Suppressor macrophage treated with lipopolysaccharide for 4 hours (primary cell): ENCODE measurements at regions not wholly inside any gene's neighbourhood (a gene's known extent, or its start where the extent isn't known, plus 50 kb on each side); places are given as distances from the start of the nearest gene placed in this dataset.

ENCODE experiments used
- DNase-seq: peaks from one replicate; pipeline ENCODE4 v3.0.0-alpha.2; 2020

- DNase-seq, result no peak
These were observed 125.8 kb downstream of the NCOR2 start for GRCh38 chr12:124441443-124442194.

GRCh38 chr12:124440841-124441381, 126.5 kb downstream of the NCOR2 start:
- DNase-seq, result no peak

DNA sequence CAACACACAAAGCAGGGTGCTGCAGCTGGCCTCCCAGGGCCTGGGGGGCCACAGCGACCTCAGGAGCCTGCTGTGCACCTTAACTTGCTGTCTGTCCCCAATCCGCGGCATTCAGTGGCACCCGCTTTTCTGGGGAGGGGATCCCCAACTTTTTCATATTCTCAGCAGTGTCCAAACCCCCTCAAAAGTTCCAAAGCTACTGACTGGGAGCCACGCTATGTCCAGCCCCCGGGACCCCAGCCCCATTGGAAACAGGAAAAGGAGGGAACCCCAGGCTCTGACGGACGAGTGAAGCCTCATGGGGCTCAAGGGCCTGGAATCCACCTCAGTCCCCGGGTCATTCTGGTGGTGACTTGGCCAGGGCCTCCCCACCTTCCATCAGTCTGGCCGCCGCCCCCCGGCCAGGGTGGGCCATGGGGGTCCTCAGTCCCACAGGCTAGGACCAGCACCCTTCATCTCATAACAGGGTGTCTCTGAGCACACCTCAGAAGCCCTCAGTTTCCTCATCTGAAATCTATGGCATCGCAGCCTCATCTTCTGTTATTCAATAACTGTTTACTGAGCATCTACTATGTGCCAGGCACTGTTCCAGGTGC, 127.3 kb downstream of the NCOR2 start:
- no peak for DNase-seq

DNA sequence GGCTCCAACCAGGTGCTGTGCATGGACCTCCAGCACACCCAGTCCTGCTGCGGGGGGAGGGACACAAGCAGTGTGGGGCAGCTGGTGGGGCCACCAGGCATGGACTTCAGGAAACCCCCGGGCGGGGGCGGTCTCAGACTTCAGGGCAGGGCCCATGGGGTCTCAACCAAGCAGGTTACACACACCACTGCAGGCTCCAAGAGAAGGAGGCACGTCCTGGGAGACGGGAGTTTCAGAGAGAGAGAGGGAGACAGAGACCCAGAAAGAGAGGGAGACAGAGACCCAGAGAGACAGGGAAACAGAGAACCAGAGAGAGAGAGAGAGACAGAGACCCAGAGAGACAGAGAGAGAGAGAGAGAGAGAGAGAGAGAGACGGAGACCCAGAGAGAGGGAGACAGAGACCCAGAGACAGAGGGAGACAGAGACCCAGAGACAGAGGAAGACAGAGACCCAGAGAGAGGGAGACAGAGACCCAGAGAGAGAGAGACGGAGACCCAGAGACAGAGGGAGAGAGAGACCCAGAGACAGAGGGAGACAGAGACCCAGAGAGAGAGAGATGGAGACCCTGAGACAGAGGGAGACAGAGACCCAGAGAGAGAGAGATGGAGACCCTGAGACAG, 128.9 kb downstream of the NCOR2 start:
- DNase-seq, result no peak

DNA sequence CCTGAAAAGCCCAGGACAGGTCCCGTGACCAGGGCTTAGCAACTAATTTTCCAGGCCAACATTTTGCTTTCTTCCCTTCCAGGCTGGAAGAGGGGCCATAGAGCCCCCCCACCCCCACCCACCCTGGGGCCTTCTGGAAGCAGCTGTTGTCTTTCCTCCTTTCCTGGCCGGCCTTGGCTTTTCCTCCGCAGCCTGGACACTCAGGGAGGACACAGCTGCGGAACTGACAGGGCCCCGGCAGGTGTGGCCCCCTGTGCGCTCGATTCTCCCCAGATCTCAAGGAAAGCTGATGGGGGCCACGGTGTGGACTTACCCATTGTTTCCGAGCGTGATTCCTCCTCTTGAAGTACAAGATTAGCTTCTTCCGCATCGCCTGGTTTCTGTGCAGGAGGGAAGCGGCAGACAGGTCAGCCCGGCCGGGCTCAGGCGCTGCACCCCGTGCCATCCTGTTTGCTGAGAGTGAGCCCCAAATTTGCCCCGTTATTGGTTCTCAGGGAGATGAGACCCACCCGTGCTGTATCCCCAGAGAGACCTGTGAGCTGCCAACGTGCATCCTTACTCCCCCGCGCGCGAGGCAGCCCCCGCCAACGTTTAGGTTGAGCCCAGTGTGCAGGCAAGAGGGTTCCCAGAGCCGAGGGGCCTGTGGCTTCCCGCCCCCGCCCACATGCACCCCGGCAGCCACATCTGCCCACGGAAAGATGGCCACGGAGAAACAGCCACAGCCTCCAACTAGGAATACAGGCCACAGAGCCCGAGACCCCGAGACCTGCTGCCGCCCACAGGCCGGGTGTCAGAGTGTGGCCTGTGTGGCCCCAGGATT, 129.6 kb downstream of the NCOR2 start:
- DNase-seq, result no peak

DNA sequence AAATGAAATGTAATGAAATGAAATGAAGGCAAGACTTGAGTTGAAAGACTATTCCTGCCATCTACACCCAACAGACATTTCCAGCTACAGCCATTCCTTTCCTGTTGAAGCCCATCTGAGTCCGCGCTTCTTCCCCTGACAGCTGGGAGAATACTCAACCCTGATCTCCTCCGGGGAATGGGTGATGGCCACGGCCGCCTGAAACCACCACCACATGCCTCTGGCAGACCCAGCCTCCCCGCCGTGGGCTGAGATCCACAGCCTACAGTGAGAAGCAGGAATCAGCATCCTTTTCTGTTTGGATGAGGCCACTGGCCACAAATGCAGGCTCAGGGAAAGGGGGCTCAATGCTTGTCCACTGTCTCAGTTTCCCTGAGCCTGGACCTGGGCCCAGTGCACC, 130.3 kb downstream of the NCOR2 start:
- no peak for DNase-seq

- no peak for DNase-seq
These were observed 131.0 kb downstream of the NCOR2 start for GRCh38 chr12:124436366-124436765.

GRCh38 chr12:124435806-124436345, 131.5 kb downstream of the NCOR2 start:
- no peak for DNase-seq

GRCh38 chr12:124434951-124435805, 132.2 kb downstream of the NCOR2 start:
- DNase-seq, result no peak

- DNase-seq, result no peak
These were observed 133.1 kb downstream of the NCOR2 start for GRCh38 chr12:124434354-124434753.

DNA sequence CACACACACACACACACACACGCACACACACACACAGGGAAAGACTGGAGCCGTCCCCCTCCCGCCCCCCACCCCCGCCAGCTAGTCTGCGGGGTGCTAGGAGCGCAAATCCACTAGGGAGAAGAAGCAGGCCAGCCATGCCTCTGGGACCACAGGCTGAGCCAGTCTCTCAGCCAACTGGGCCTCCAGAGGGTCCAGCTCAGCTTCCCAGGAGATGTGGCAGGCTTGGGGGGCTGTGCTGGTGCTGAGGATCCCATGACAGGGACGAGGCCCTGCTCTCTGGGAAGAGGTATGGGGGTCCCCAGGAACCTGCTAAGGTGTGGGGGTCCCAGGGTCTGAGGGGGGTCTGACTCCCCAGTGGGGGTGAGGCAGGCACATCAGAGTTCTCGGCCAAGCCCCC, 133.5 kb downstream of the NCOR2 start:
- DNase-seq, result no peak

DNA sequence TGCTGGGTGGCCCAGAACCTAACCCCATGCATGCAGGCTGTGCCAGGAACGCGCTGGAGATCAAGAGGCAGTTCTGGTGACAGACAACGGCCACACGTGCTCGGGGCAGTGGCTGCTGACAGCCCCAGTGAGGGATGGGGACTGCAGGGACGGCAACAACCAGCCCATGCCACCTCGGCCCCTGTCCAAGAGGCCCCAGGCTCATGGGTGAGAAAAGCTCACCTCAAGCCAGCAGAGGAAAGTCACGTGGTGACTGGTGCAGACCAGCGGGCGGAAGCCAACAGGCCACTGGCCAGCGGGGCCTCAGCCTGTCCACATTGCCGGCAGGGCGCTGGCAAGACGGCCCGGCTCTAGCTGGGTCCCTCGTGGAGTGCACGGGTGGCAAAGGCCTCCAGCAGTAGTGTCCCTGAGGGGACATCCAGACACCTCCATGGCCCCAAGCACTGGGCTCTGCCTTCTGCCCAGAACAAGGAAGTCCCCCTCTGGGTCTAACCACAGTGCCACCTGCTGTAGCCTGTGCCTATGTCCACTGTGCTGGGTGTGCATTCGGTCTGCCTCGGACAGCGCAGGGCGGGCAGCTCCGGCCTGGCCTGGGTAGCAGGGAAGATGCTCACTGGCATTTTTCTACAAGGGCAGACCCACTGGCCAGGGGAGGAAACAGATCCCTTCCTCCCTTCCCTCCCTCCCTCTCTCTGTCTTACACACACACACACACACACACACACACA, 134.1 kb downstream of the NCOR2 start:
- DNase-seq, result no peak

GRCh38 chr12:124432376-124432775, 135.0 kb downstream of the NCOR2 start:
- DNase-seq, result peak; percentile 58

- DNase-seq, result no peak
These were observed 135.4 kb downstream of the NCOR2 start for GRCh38 chr12:124431971-124432370.

- no peak for DNase-seq
These were observed 135.6 kb downstream of the RFLNA start for GRCh38 chr12:124430491-124430890.

DNA sequence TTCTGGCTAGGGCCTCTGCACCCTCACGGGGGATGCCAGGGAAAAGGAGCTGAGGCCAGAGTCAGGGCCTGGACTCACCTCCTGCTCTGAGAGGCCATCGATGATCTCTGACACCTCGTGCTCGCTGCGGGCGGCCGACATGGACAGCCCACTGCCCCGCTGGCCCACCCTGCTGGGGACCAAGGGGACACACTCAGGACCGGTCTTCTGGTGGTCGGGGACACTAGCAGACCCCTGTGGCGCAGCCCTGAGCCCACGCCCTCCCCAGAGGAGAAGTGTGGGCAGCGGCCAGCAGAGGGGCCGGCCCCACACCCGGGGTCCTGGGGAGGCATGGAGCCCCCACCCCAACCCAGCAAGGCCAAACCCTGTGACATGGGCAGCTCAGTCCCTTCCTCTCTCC, 134.6 kb downstream of the RFLNA start:
- no peak for DNase-seq

DNA sequence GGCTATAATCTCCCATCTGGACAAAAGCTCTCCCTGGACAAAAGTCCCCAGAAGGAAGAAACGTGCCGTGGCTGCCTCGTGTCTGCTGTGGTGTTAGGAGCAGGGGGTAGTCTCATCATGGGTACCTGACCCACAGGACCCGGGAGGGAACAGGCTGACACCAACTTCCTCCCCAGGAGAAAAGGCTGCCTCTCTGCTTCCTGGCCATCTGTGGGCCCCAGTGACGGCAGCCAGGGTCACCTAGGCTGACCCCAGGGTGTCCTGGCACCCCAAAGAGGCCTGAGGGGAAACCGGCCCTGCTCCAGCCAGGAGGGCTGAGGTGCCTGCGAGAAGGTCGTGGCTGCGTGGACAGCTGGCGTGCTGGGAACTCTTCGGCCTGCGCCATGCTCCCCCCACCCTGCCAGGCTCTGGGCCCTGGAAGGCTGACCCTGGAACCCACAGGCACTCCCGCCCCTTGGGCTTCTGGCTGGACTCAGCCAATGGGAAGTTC, 133.9 kb downstream of the RFLNA start:
- no peak for DNase-seq

DNA sequence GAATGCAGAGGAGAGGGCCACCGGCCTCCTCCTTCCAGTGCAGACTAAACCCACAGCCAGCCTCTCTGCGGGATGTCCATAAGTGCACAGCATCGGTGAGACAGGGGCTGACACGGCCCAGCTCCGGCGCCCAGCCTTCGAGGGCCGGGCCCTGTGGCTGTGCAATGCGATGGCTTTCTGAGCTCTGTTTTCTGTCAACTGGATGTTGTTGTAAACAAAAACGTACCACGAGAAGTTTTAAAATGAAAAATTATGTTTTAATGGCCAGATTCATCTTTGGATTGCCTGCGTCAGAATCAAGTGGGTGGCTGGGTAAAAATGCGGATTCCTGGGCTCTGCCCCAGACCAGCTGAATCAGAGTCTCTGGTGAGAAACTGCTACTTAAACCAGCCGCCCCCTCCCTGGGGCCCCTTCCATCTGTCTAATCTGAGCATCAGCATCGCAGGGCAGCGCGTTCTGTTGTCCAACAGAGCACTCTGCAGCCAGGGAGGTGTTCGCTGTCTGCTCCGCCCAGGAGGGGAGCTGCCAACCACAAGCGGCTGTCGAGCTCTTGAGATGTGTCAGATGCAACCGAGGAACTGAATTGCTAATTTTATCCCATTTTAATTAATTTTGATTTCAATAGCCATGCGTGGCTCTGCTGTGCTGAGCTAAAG, 133.4 kb downstream of the RFLNA start:
- no peak for DNase-seq

DNA sequence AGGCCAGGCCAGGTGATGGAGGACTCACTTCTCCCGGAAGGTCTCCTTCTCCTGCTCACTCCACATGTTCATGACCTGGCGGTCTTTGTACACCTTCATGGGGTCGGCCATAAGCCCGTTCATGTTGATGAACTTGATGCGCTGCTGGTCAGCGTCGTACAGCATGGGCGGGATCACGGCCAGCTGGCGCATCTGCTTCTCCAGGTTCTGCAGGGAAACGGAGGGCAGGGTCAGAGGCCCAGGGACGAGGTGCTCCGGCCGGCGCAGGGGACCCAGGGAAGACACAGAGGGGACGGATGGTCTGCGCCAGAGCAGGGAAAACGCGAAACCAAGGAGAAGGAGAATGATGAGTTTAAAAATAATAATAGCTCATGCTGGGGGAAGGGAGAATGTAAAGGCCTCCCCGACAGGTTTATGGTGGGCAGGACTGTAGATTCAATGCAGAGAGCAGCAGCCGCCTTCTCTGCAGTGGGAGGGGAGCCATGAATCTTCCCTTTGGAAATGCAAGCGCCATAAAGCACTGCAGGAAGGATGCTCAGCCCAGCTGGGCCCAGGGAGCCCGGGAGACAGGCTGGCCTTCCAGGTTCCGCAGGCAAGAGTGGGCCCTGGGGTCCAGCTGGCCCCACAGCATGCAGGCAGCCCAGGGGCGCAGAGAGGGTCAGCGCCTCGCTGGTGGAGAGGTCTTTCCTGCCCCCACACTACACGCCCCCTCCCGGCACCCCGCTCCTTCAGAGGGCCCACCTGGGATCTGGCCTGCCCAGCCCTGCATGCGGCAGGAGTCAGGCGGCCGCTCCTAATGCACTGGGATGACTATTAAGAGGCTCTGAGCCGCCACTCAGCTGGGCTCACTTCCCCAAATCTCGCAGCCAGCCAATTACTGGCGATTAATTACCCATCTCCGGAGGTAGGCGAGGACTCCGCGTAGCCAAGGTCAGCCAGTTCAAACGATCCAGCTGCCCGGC, 132.0 kb downstream of the RFLNA start:
- peak; percentile 65 for DNase-seq
